HG02610 (cell line): ENCODE measurements at regions not wholly inside any gene's neighbourhood (a gene's known extent, or its start where the extent isn't known, plus 50 kb on each side); places are given as distances from the start of the nearest gene placed in this dataset.
"Not testable (repeated sequence)": the region's sequence is repeated elsewhere in the genome, so short reads cannot be mapped to it uniquely, and the experiment has no call there.

Experiments used
- ATAC-seq: cut with Tn5 transposase; IDR thresholded peaks from one replicate; pipeline ENCODE4 v1.9.1; 2021; ENCODE audit warnings: mild to moderate bottlenecking, moderate library complexity; ENCODE audit not compliant: unreplicated experiment

- ATAC-seq = no peak
Measured at GRCh38 chr12:116687888-116688287, 50.0 kb downstream of the SPRING1 start.

- no peak for ATAC-seq
Measured at GRCh38 chr12:116684891-116685290, 53.0 kb downstream of the SPRING1 start.

- ATAC-seq = peak; percentile 60
Measured at GRCh38 chr12:116677202-116677661, 60.6 kb downstream of the SPRING1 start.

- ATAC-seq = no peak
Measured at GRCh38 chr12:116675339-116676107, 62.3 kb downstream of the SPRING1 start.

GRCh38 chr12:116674643-116675183 lies 63.2 kb downstream of the SPRING1 start:
- no peak for ATAC-seq

- no peak for ATAC-seq
Measured at GRCh38 chr12:116673681-116674111, 64.2 kb downstream of the SPRING1 start.

GRCh38 chr12:116672842-116673516 lies 64.9 kb downstream of the SPRING1 start:
- ATAC-seq = peak; percentile 35

- no peak for ATAC-seq
Measured at GRCh38 chr12:116672010-116672409, 65.9 kb downstream of the SPRING1 start.

GRCh38 chr12:116670859-116671258 lies 67.0 kb downstream of the SPRING1 start:
- ATAC-seq = no peak

- no peak for ATAC-seq
Measured at GRCh38 chr12:116667752-116668151, 70.1 kb downstream of the SPRING1 start.

GRCh38 chr12:116666829-116667228 lies 71.0 kb downstream of the SPRING1 start:
- ATAC-seq = not testable (repeated sequence)

- no peak for ATAC-seq
Measured at GRCh38 chr12:116666305-116666673, 71.6 kb downstream of the SPRING1 start.

GRCh38 chr12:116665666-116666304 lies 72.1 kb downstream of the SPRING1 start:
- no peak for ATAC-seq

GRCh38 chr12:116664085-116664484 lies 73.8 kb downstream of the SPRING1 start:
- no peak for ATAC-seq

GRCh38 chr12:116662612-116663144 lies 75.2 kb downstream of the SPRING1 start:
- ATAC-seq = no peak

- no peak for ATAC-seq
Measured at GRCh38 chr12:116661341-116661740, 76.5 kb downstream of the SPRING1 start.

- not testable (repeated sequence) for ATAC-seq
Measured at GRCh38 chr12:116660740-116661139, 77.1 kb downstream of the SPRING1 start.

GRCh38 chr12:116659771-116660481 lies 77.9 kb downstream of the SPRING1 start:
- no peak for ATAC-seq

GRCh38 chr12:116657921-116658495 lies 79.9 kb downstream of the SPRING1 start:
- no peak for ATAC-seq

GRCh38 chr12:116656306-116656705 lies 81.6 kb downstream of the SPRING1 start:
- no peak for ATAC-seq
